OCI-LY7 (cell line): ENCODE measurements at regions not wholly inside any gene's neighbourhood (a gene's known extent, or its start where the extent isn't known, plus 50 kb on each side); places are given as distances from the start of the nearest gene placed in this dataset.

Experiments
- CTCF ChIP-seq: fragments of 200-600 bp; sonication (generic); conservative IDR thresholded peaks from 2 replicates; pipeline ENCODE4 v1.5.1; 2014; ENCODE audit warnings: mild to moderate bottlenecking, antibody characterized with exemption, low read length, moderate library complexity, mixed read lengths
- EZH2phosphoT487 ChIP-seq: fragments of 200-600 bp; sonication (generic); IDR thresholded peaks from 2 replicates; pipeline ENCODE4 v1.6.1; 2018; ENCODE audit warnings: low read depth, borderline replicate concordance, mild to moderate bottlenecking, mixed run types, antibody characterized with exemption, low read length, moderate library complexity, mixed read lengths

GRCh38 chr6:94751641-94752329 is 825.5 kb upstream of the MANEA start:
- no peak for TF ChIP-seq CTCF
- TF ChIP-seq EZH2phosphoT487 = no peak
